GM23338 (cell line): ENCODE measurements at regions not wholly inside any gene's neighbourhood (a gene's known extent, or its start where the extent isn't known, plus 50 kb on each side); places are given as distances from the start of the nearest gene placed in this dataset.

Experiments used
- CREB1 ChIP-seq: fragments of 250-450 bp; sonication (Bioruptor Pico); IDR thresholded peaks from 2 replicates; pipeline ENCODE4 v1.5.0; 2020; ENCODE audit warnings: low read depth, mild to moderate bottlenecking, moderate library complexity
- EZH2 ChIP-seq: fragments of 200-600 bp; sonication (generic); IDR thresholded peaks from one replicate; pipeline ENCODE4 v1.8.0; 2017; ENCODE audit warnings: antibody characterized with exemption, mild to moderate bottlenecking, low read depth; ENCODE audit not compliant: unreplicated experiment
- EZH2phosphoT487 ChIP-seq: fragments of 200-600 bp; sonication (generic); IDR thresholded peaks from one replicate; pipeline ENCODE4 v1.8.1; 2018; ENCODE audit warnings: antibody characterized with exemption; ENCODE audit not compliant: unreplicated experiment
- JUNB ChIP-seq: IDR thresholded peaks from one replicate; pipeline ENCODE4 v1.6.1; 2016; ENCODE audit warnings: antibody characterized with exemption; ENCODE audit not compliant: unreplicated experiment
- NANOG ChIP-seq: IDR thresholded peaks from 2 replicates; pipeline ENCODE4 v1.6.1; 2016; ENCODE audit warnings: antibody characterized with exemption, borderline replicate concordance
- STAT1 ChIP-seq: IDR thresholded peaks from one replicate; pipeline ENCODE4 v1.6.1; 2016; ENCODE audit warnings: antibody characterized with exemption; ENCODE audit not compliant: unreplicated experiment
- ZNF114 ChIP-seq: fragments of 250-450 bp; sonication (Bioruptor Pico); IDR thresholded peaks from 2 replicates; pipeline ENCODE4 v1.5.0; 2020; ENCODE audit warnings: mild to moderate bottlenecking, moderate library complexity
- ZNF462 ChIP-seq: fragments of 250-450 bp; sonication (Bioruptor Pico); IDR thresholded peaks from 2 replicates; pipeline ENCODE4 v1.5.0; 2020; ENCODE audit warnings: mild to moderate bottlenecking, moderate library complexity
- TF ChIP-seq, protein P1 (sequence below): IDR thresholded peaks from one replicate; pipeline ENCODE4 v1.6.1; 2018; ENCODE audit warnings: antibody characterized with exemption; ENCODE audit not compliant: unreplicated experiment
- TF ChIP-seq, protein P2 (sequence below): IDR thresholded peaks from 2 replicates; pipeline ENCODE4 v1.6.1; 2016; ENCODE audit warnings: antibody characterized with exemption

DNA sequence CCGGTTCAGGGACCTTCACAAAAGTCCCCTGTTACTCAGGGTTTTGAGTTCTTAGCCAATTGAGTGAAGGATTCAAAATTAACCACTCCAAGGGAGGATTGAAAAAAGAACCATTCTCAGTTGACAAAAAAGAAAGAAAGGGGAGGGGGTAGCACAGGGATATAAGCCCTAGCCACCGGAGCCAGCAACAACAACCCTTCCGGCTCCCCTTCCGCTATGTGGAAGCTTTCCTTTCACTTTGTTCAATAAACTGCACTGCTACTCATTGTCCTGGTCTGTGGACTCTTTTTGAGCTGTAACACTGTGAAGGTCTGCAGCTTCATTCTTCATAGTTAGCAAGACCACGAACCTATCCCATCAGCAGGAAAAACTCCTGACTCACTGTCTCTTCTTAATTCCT lies 1488.1 kb upstream of the PRR20A start (continued):
- TF ChIP-seq ZNF462 (CRISPR knock-in tag) (no peak), JUNB (no peak), EZH2phosphoT487 (no peak), ZNF114 (CRISPR knock-in tag) (no peak), STAT1 (no peak), CREB1 (no peak), NANOG (no peak), EZH2 (no peak)
- TF ChIP-seq, protein P1, sequence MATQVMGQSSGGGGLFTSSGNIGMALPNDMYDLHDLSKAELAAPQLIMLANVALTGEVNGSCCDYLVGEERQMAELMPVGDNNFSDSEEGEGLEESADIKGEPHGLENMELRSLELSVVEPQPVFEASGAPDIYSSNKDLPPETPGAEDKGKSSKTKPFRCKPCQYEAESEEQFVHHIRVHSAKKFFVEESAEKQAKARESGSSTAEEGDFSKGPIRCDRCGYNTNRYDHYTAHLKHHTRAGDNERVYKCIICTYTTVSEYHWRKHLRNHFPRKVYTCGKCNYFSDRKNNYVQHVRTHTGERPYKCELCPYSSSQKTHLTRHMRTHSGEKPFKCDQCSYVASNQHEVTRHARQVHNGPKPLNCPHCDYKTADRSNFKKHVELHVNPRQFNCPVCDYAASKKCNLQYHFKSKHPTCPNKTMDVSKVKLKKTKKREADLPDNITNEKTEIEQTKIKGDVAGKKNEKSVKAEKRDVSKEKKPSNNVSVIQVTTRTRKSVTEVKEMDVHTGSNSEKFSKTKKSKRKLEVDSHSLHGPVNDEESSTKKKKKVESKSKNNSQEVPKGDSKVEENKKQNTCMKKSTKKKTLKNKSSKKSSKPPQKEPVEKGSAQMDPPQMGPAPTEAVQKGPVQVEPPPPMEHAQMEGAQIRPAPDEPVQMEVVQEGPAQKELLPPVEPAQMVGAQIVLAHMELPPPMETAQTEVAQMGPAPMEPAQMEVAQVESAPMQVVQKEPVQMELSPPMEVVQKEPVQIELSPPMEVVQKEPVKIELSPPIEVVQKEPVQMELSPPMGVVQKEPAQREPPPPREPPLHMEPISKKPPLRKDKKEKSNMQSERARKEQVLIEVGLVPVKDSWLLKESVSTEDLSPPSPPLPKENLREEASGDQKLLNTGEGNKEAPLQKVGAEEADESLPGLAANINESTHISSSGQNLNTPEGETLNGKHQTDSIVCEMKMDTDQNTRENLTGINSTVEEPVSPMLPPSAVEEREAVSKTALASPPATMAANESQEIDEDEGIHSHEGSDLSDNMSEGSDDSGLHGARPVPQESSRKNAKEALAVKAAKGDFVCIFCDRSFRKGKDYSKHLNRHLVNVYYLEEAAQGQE: no peak
- TF ChIP-seq, protein P2, sequence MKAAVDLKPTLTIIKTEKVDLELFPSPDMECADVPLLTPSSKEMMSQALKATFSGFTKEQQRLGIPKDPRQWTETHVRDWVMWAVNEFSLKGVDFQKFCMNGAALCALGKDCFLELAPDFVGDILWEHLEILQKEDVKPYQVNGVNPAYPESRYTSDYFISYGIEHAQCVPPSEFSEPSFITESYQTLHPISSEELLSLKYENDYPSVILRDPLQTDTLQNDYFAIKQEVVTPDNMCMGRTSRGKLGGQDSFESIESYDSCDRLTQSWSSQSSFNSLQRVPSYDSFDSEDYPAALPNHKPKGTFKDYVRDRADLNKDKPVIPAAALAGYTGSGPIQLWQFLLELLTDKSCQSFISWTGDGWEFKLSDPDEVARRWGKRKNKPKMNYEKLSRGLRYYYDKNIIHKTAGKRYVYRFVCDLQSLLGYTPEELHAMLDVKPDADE: no peak
